ENCODE measurements at regions not wholly inside any gene's neighbourhood (a gene's known extent, or its start where the extent isn't known, plus 50 kb on each side); places are given as distances from the start of the nearest gene placed in this dataset.
A peak's percentile ranks its signal among the peaks of the same experiment; 100 is the strongest.

GRCh38 chr6:7475081-7475480 lies 66.4 kb upstream of the DSP start (continued):
- no peak for TF ChIP-seq ZNF664 (tag by site-specific recombination; IDR thresholded peaks at IDR 0.05)
- TF ChIP-seq AEBP2 (tag by site-specific recombination; IDR thresholded peaks at IDR 0.05; ENCODE audit: borderline replicate concordance), result no peak
- TF ChIP-seq ZNF184 (tag by site-specific recombination; IDR thresholded peaks at IDR 0.05), result no peak
- TF ChIP-seq TCF7L2 (IDR thresholded peaks at IDR 0.05; ENCODE audit: borderline replicate concordance, low read depth, low read length), result no peak
- TF ChIP-seq ELK4 (IDR thresholded peaks at IDR 0.05; ENCODE audit: borderline replicate concordance, low read depth, low read length), result no peak
- TF ChIP-seq ZNF544 (tag by site-specific recombination; IDR thresholded peaks at IDR 0.05), result no peak

GRCh38 chr6:7479801-7480266 lies 61.6 kb upstream of the DSP start:
- TF ChIP-seq ZBTB20 (tag by site-specific recombination; IDR thresholded peaks at IDR 0.05) (no peak), SP7 (tag by site-specific recombination; IDR thresholded peaks at IDR 0.05) (peak; percentile 94), KLF17 (tag by site-specific recombination; IDR thresholded peaks at IDR 0.05) (peak; percentile 46; the same call in 1 of the 2 replicates), SP3 (tag by site-specific recombination; IDR thresholded peaks at IDR 0.05) (no peak), ZNF394 (tag by site-specific recombination; IDR thresholded peaks at IDR 0.05; ENCODE audit: borderline replicate concordance) (peak; percentile 79), ZNF561 (tag by site-specific recombination; IDR thresholded peaks at IDR 0.05; ENCODE audit: borderline replicate concordance) (0 out of 2 replicates have a peak, but pooled peaks have one; percentile 29), KLF9 (tag by site-specific recombination; IDR thresholded peaks at IDR 0.05; ENCODE audit: low read depth) (peak; percentile 36; the same call in 1 of the 2 replicates), MEIS1 (CRISPR knock-in tag; IDR thresholded peaks at IDR 0.05; ENCODE audit: borderline replicate concordance) (peak; percentile 88), BCL11A (tag by site-specific recombination; IDR thresholded peaks at IDR 0.05; ENCODE audit: low read depth) (no peak), ZBTB7A (tag by site-specific recombination; IDR thresholded peaks at IDR 0.05; ENCODE audit: low read depth) (no peak), ZNF366 (tag by site-specific recombination; conservative IDR thresholded peaks at IDR 0.05) (peak; percentile 22; the same call in 1 of the 2 replicates), ZNF629 (tag by site-specific recombination; IDR thresholded peaks at IDR 0.05) (peak; percentile 65), PRDM1 (tag by site-specific recombination; IDR thresholded peaks at IDR 0.05) (peak; percentile 63), OSR2 (tag by site-specific recombination; IDR thresholded peaks at IDR 0.05) (peak; percentile 37; the same call in 1 of the 2 replicates), ZBTB1 (tag by site-specific recombination; IDR thresholded peaks at IDR 0.05) (no peak), ZNF701 (tag by site-specific recombination; IDR thresholded peaks at IDR 0.05) (no peak), ZNF362 (tag by site-specific recombination; IDR thresholded peaks at IDR 0.05) (0 out of 2 replicates have a peak, but pooled peaks have one; percentile 15), ZNF560 (tag by site-specific recombination; IDR thresholded peaks at IDR 0.05; ENCODE audit: borderline replicate concordance) (no peak), YY2 (tag by site-specific recombination; IDR thresholded peaks at IDR 0.05) (no peak), ZNF600 (tag by site-specific recombination; IDR thresholded peaks at IDR 0.05) (peak; percentile 97), ZBTB17 (tag by site-specific recombination; IDR thresholded peaks at IDR 0.05) (peak; percentile 67), ZBTB21 (tag by site-specific recombination; IDR thresholded peaks at IDR 0.05) (no peak), ZNF473 (tag by site-specific recombination; IDR thresholded peaks at IDR 0.05) (no peak), KLF1 (tag by site-specific recombination; IDR thresholded peaks at IDR 0.05) (peak; percentile 79)
- no peak overlapping the region for H3K27ac ChIP-seq (ENCODE audit: extremely low read depth, low read depth, low read length)
- ChIA-PET CTCF (interaction anchor here (0.6 to 0.7 kb wide), 3 partner anchors 28 to 804 kb away, joined by 3 to 11 read pairs (median 3); no protein-coding TSS in a partner anchor), POLR2A (interaction anchor here (0.6 to 2.0 kb wide), 11 partner anchors 11 to 181 kb away, joined by 3 to 35 read pairs (median 5); partner anchors contain the start of genes CAGE1, DSP and RIOK1)
- no peaks in the 10 kb centered on the region; the same call in 1 of the 2 replicates for H3K4me1 ChIP-seq (ENCODE audit: control insufficient read depth, insufficient read depth, low read length)
- no peak overlapping the region for H3K4me3 ChIP-seq (ENCODE audit: low read depth, low read length)
- H3K36me3 ChIP-seq (ENCODE audit: control insufficient read depth in 2 of 2, insufficient read depth in 1 of 2, low read length in 2 of 2), result no peaks in the 10 kb centered on the region
- H3K9me3 ChIP-seq (ENCODE audit: control insufficient read depth, insufficient read depth, low read depth, low read length), result no peaks in the 10 kb centered on the region

Data from HEK293 (cell line).